Endothelial cell of umbilical vein (primary cell): ENCODE measurements at regions not wholly inside any gene's neighbourhood (a gene's known extent, or its start where the extent isn't known, plus 50 kb on each side); places are given as distances from the start of the nearest gene placed in this dataset.

Source experiments
- CTCF ChIP-seq, 2 donors: IDR thresholded peaks; 1 replicate in 1 of 2; 2 replicates in 1 of 2; pipeline ENCODE4 v1.5.1; 2011; ENCODE audit warnings: low read length in 2 of 2, mild to moderate bottlenecking in 2 of 2, moderate library complexity in 2 of 2, control low read depth in 1 of 2, inconsistent platforms in 1 of 2, low read depth in 1 of 2; ENCODE audit not compliant: insufficient read depth in 1 of 2; ENCODE audit errors: extremely low read depth in 1 of 2
- EZH2 ChIP-seq: IDR thresholded peaks from 2 replicates; pipeline ENCODE4 v1.6.1; 2012; ENCODE audit warnings: borderline replicate concordance, low read depth, mild to moderate bottlenecking, moderate library complexity, low read length, inconsistent platforms; ENCODE audit not compliant: severe bottlenecking
- MAX ChIP-seq: IDR thresholded peaks from 2 replicates; pipeline ENCODE4 v1.6.1; 2011; ENCODE audit not compliant: insufficient read depth, insufficient read length
- POLR2A ChIP-seq: IDR thresholded peaks from 2 replicates; pipeline ENCODE4 v1.6.1; 2012; ENCODE audit warnings: low read depth, mild to moderate bottlenecking, control low read depth, low read length

DNA sequence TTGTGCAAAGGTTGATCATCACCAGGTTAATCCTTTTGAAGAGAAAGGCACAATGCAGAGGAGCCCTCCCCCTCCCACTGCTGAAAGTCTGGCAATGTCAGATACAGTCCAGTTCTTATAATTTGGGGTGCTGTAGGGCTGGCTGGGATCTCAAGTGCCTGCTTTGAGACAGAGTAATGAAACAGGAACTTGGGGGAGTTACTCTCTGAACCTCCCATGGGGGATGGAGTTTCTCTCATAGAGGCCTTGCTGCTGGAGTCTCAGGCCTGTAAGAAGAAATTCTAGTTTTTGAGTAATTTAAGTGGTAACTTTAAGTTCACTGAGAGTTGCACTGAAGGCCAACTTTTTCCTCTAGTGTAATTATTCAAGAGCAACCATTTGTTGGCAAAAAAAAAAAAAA is 410.5 kb downstream of the KCNRG start:
- TF ChIP-seq CTCF (IDR thresholded peaks at IDR 0.05; ENCODE audit: extremely low read depth in 1 of 2, insufficient read depth in 1 of 2, low read depth in 1 of 2, low read length in 2 of 2) (no peak), MAX (no peak), EZH2 (no peak), POLR2A (no peak)
